ENCODE measurements at regions not wholly inside any gene's neighbourhood (a gene's known extent, or its start where the extent isn't known, plus 50 kb on each side); places are given as distances from the start of the nearest gene placed in this dataset.

DNA sequence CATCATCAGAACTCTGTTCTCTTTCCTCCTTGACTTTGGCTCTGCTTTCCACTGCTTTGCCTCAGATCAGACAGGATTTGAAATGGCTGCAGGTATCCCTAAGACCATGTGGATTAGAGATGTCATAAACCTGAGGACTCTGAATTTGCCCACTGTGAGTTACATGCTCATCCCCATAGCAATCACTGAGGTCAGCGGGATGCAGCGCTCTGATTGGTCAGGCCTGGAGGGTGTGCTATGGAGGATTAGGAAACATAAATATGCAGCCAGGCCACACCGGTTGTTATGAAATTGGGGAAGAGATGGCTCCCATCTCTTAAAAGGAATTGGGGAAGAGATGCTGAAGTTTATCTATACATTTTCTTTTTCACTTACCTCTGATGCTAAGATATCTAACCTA, 73.7 kb upstream of the DNAJC10 start:
- no peak overlapping the region for H3K4me3 Mint-ChIP-seq (ENCODE audit: unreplicated experiment)
- no peaks in the 10 kb centered on the region for H3K27me3 Mint-ChIP-seq (ENCODE audit: low read depth)
- DNase-seq (ENCODE audit: low spot score): no peak
- no peaks in the 10 kb centered on the region for H3K9me3 Mint-ChIP-seq (ENCODE audit: low read depth)
- peaks cover 12% of the 10 kb centered on the region for H3K4me1 Mint-ChIP-seq (ENCODE audit: low read depth)
- H3K36me3 Mint-ChIP-seq (ENCODE audit: low read depth): no peaks in the 10 kb centered on the region
- TF ChIP-seq, protein P1, sequence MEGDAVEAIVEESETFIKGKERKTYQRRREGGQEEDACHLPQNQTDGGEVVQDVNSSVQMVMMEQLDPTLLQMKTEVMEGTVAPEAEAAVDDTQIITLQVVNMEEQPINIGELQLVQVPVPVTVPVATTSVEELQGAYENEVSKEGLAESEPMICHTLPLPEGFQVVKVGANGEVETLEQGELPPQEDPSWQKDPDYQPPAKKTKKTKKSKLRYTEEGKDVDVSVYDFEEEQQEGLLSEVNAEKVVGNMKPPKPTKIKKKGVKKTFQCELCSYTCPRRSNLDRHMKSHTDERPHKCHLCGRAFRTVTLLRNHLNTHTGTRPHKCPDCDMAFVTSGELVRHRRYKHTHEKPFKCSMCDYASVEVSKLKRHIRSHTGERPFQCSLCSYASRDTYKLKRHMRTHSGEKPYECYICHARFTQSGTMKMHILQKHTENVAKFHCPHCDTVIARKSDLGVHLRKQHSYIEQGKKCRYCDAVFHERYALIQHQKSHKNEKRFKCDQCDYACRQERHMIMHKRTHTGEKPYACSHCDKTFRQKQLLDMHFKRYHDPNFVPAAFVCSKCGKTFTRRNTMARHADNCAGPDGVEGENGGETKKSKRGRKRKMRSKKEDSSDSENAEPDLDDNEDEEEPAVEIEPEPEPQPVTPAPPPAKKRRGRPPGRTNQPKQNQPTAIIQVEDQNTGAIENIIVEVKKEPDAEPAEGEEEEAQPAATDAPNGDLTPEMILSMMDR (IDR thresholded peaks at IDR 0.05): no peak
- no peak overlapping the region for H3K27ac Mint-ChIP-seq (ENCODE audit: unreplicated experiment)

DNA sequence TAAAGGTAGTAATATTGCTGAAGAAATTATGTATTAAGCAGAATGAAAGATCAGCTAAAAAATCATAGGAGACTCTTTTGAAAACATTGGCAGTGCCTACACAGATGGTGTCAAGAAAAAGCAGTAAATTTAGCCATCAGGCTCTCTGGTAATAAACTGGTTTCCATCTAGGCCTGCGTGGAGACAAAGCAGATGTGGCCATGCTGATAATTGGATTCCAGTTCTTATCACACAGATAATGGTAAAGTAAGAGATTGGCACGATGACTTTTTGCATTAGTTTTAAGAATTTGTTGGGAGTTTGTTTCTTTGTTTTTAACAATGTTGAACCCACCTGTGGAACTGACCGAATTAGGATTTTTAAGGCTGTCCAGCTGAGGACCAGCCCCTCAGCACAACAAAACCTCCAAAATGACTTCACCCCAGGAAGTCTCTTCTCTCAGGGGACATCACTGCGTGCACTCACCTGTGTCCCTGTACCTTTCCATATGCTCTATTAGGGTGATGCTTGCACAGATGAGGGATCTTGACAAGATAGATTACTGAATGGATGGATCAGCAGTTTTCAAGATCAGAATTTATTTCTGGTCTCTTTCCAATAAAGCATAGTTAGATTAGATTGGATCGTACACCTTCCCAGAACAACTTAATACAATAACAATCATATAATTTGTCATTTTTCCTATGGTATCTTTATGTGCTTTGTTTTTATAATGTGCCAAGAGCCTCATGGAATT, 69.1 kb upstream of the DNAJC10 start:
- Mint-ChIP-seq H3K27me3 (ENCODE audit: low read depth) (no peaks in the 10 kb centered on the region), H3K27ac (ENCODE audit: unreplicated experiment) (no peak overlapping the region), H3K9me3 (ENCODE audit: low read depth) (no peaks in the 10 kb centered on the region), H3K36me3 (ENCODE audit: low read depth) (no peaks in the 10 kb centered on the region), H3K4me1 (ENCODE audit: low read depth) (peaks cover 12% of the 10 kb centered on the region), H3K4me3 (ENCODE audit: unreplicated experiment) (no peak overlapping the region)
- TF ChIP-seq, protein P1 (IDR thresholded peaks at IDR 0.05): no peak
- no peak for DNase-seq (ENCODE audit: low spot score)

DNA sequence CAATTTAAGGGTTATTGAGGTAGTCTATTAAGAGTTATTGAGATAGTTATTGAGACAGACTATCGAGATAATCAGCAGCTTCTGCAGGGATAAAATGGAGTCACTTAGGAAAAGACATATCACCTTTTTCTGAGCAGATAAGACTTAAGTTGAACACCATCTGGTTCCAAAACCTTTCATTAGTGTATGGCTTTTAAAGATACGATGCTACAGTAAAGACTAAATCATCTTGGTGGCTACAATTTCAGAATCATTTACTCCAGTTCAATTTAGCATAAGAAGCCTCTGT, 68.6 kb upstream of the DNAJC10 start:
- Mint-ChIP-seq H3K9me3 (ENCODE audit: low read depth) (no peaks in the 10 kb centered on the region), H3K27me3 (ENCODE audit: low read depth) (no peaks in the 10 kb centered on the region), H3K36me3 (ENCODE audit: low read depth) (no peaks in the 10 kb centered on the region), H3K4me3 (ENCODE audit: unreplicated experiment) (no peak overlapping the region), H3K27ac (ENCODE audit: unreplicated experiment) (no peak overlapping the region), H3K4me1 (ENCODE audit: low read depth) (peaks cover 12% of the 10 kb centered on the region)
- DNase-seq (ENCODE audit: low spot score): no peak
- TF ChIP-seq, protein P1 (IDR thresholded peaks at IDR 0.05): no peak

DNA sequence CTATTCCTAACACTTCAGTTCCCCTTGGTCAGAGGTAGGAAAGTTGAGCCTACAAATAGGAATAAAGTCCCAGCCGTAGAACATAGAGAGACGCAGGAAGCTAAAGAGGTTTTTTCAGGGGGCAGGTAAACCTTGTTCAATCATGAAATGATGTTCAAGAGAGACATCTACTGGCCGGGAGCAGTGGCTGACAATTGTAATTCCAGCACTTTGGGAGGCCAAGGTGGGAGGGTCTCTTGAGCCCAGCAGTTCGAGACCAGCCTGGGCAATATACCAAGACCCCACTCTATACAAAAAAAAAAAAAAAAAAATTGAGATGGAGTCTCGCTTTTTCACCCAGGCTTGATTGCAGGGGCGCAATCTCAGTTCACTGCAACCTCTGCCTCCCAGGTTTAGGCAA, 66.7 kb upstream of the DNAJC10 start:
- H3K27ac Mint-ChIP-seq (ENCODE audit: unreplicated experiment): no peak overlapping the region
- no peak overlapping the region for H3K4me3 Mint-ChIP-seq (ENCODE audit: unreplicated experiment)
- peaks cover 12% of the 10 kb centered on the region for H3K4me1 Mint-ChIP-seq (ENCODE audit: low read depth)
- no peaks in the 10 kb centered on the region for H3K27me3 Mint-ChIP-seq (ENCODE audit: low read depth)
- no peaks in the 10 kb centered on the region for H3K9me3 Mint-ChIP-seq (ENCODE audit: low read depth)
- TF ChIP-seq, protein P1 (IDR thresholded peaks at IDR 0.05): peak; percentile 86
- DNase-seq (ENCODE audit: low spot score): no peak
- no peaks in the 10 kb centered on the region for H3K36me3 Mint-ChIP-seq (ENCODE audit: low read depth)

DNA sequence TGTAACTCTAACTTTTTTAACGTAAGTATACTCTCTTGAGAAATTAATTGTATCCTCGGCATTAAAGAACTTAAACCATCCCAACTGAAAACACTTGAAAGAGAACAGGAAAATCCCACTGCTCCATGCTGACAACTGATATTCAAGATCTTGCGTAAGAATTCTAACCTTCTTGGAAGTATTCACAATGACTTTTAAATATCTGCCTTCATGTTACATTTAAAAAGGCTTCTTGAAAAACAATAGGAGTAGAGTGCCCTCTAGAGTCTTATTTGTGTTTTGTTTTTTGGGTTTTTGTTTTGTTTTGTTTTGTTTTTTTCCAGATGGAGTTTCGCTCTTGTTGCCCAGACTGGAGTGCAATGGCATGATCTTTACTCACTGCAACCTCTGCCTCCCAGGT, 65.4 kb upstream of the DNAJC10 start:
- H3K4me3 Mint-ChIP-seq (ENCODE audit: unreplicated experiment): no peak overlapping the region
- TF ChIP-seq, protein P1 (IDR thresholded peaks at IDR 0.05): peak; percentile 89
- peaks cover 12% of the 10 kb centered on the region for H3K4me1 Mint-ChIP-seq (ENCODE audit: low read depth)
- H3K36me3 Mint-ChIP-seq (ENCODE audit: low read depth): no peaks in the 10 kb centered on the region
- no peaks in the 10 kb centered on the region for H3K27me3 Mint-ChIP-seq (ENCODE audit: low read depth)
- peak overlapping the region; percentile 29 for H3K27ac Mint-ChIP-seq (ENCODE audit: unreplicated experiment)
- no peak for DNase-seq (ENCODE audit: low spot score)
- H3K9me3 Mint-ChIP-seq (ENCODE audit: low read depth): no peaks in the 10 kb centered on the region
